SK-N-SH (cell line): ENCODE measurements at regions not wholly inside any gene's neighbourhood (a gene's known extent, or its start where the extent isn't known, plus 50 kb on each side); places are given as distances from the start of the nearest gene placed in this dataset.

Experiments
- CTCF ChIA-PET: fragments of 300-600, 350-600 bp; formaldehyde crosslinking; extraction: SDS; loops from one replicate; lab custom pipeline; 2021; lab: Yijun Ruan, JAX
- POLR2A ChIA-PET: fragments of 350-600 bp; sonication (Branson Sonifier 250); formaldehyde crosslinking; extraction: SDS; loops from one replicate; lab custom pipeline; 2020; ENCODE audit warnings: antibody characterized with exemption, inconsistent platforms; lab: Yijun Ruan, JAX
- DNase-seq: peaks from one replicate; pipeline ENCODE4 v3.0.0; 2012
- H2AFZ ChIP-seq: fragments of 200-600 bp; sonication (generic); 2 replicates; pipeline ENCODE4 v1.8.1; 2016; ENCODE audit warnings: antibody characterized with exemption, mild to moderate bottlenecking, low read depth
- H3F3A ChIP-seq: fragments of 200-600 bp; sonication (generic); replicated peaks from 2 replicates; pipeline ENCODE3; 2016; ENCODE audit warnings: antibody characterized with exemption, mild to moderate bottlenecking; ENCODE audit not compliant: insufficient read depth
- H3K27ac ChIP-seq, 2 experiments: fragments of 200-500 bp in 1 of 2; fragments of 200-600 bp in 1 of 2; sonication (Bioruptor generic) in 1 of 2; sonication (generic), shearing (Covaris generic) in 1 of 2; 2 replicates each; pipeline versions ENCODE4 v1.5.1 to v1.6.1; 2014 to 2016; ENCODE audit warnings: low read depth in 2 of 2, inconsistent platforms in 1 of 2, low read length in 1 of 2, mild to moderate bottlenecking in 1 of 2, mixed read lengths in 1 of 2
- H3K27me3 ChIP-seq: fragments of 200-600 bp; sonication (generic), shearing (Covaris generic); 2 replicates; pipeline ENCODE4 v1.6.1; 2016; ENCODE audit warnings: mixed run types; ENCODE audit not compliant: insufficient read depth
- H3K36me3 ChIP-seq, 2 experiments: fragments of 200-500 bp in 1 of 2; fragments of 200-600 bp in 1 of 2; sonication (Bioruptor generic) in 1 of 2; sonication (generic) in 1 of 2; replicated peaks in 1 of 2; 2 replicates each; pipeline versions ENCODE3 to v1.5.1; 2014 to 2016; ENCODE audit warnings: low read length in 1 of 2, mild to moderate bottlenecking in 1 of 2; ENCODE audit not compliant: insufficient read depth in 2 of 2, control insufficient read depth in 1 of 2
- H3K4me1 ChIP-seq, 2 experiments: fragments of 200-500 bp in 1 of 2; fragments of 200-600 bp in 1 of 2; sonication (Bioruptor generic) in 1 of 2; sonication (generic), shearing (Covaris generic) in 1 of 2; 2 replicates each; pipeline versions ENCODE4 v1.5.1 to v1.6.1; 2014 to 2016; ENCODE audit warnings: low read depth in 1 of 2, low read length in 1 of 2, mixed run types in 1 of 2; ENCODE audit not compliant: insufficient read depth in 2 of 2, control insufficient read depth in 1 of 2
- H3K4me2 ChIP-seq: fragments of 200-600 bp; sonication (generic), shearing (Covaris generic); 2 replicates; pipeline ENCODE4 v1.6.1; 2017; ENCODE audit warnings: mixed run types
- H3K4me3 ChIP-seq, 2 experiments: fragments of 200-500 bp in 1 of 2; fragments of 200-600 bp in 1 of 2; sonication (Bioruptor generic) in 1 of 2; sonication (generic), shearing (Covaris generic) in 1 of 2; 2 replicates each; pipeline versions ENCODE4 v1.5.1 to v1.8.1; 2014 to 2016; ENCODE audit warnings: low read depth in 2 of 2, inconsistent platforms in 1 of 2, low read length in 1 of 2, mild to moderate bottlenecking in 1 of 2, mixed read lengths in 1 of 2, moderate library complexity in 1 of 2
- H3K79me2 ChIP-seq: fragments of 200-600 bp; sonication (generic); 2 replicates; pipeline ENCODE4 v1.8.1; 2017; ENCODE audit warnings: mild to moderate bottlenecking; ENCODE audit not compliant: insufficient read depth
- H3K9ac ChIP-seq: fragments of 200-600 bp; sonication (generic); 2 replicates; pipeline ENCODE4 v1.6.1; 2017; ENCODE audit warnings: mixed run types
- H3K9me2 ChIP-seq: fragments of 200-600 bp; sonication (generic); 2 replicates; pipeline ENCODE4 v1.6.1; 2017; ENCODE audit warnings: mixed run types
- H3K9me3 ChIP-seq: fragments of 200-600 bp; sonication (generic); 2 replicates; pipeline ENCODE4 v1.6.1; 2017; ENCODE audit warnings: mixed run types, mild to moderate bottlenecking, moderate library complexity
- H4K20me1 ChIP-seq: fragments of 200-600 bp; sonication (generic); 2 replicates; pipeline ENCODE4 v1.6.1; 2017; ENCODE audit warnings: mild to moderate bottlenecking, mixed run types; ENCODE audit not compliant: insufficient read depth
- EP300 ChIP-seq, 2 experiments: IDR thresholded peaks; 2 replicates each; pipeline versions ENCODE4 v1.4.0 to v1.6.1; 2012; ENCODE audit warnings: borderline replicate concordance in 1 of 2, low read depth in 1 of 2, low read length in 1 of 2
- FOSL2 ChIP-seq: IDR thresholded peaks from 2 replicates; pipeline ENCODE4 v1.4.0; 2012; ENCODE audit warnings: low read depth, mild to moderate bottlenecking, moderate library complexity, borderline replicate concordance
- FOXJ3 ChIP-seq: sonication (generic); formaldehyde crosslinking; IDR thresholded peaks from 2 replicates; pipeline ENCODE4 v1.5.1; 2020; ENCODE audit warnings: mild to moderate bottlenecking, missing genetic modification reagents
- FOXM1 ChIP-seq: IDR thresholded peaks from 2 replicates; pipeline ENCODE4 v1.4.0; 2012; ENCODE audit warnings: low read depth, mild to moderate bottlenecking
- PBX3 ChIP-seq: IDR thresholded peaks from 2 replicates; pipeline ENCODE4; 2012
- RAD21 ChIP-seq: IDR thresholded peaks from 2 replicates; pipeline ENCODE4 v1.6.1; 2012; ENCODE audit warnings: mild to moderate bottlenecking, low read length
- RCOR1 ChIP-seq: fragments of 150-350 bp; IDR thresholded peaks from 2 replicates; pipeline ENCODE4 v1.6.1; 2017; ENCODE audit warnings: antibody characterized with exemption, low read length
- RFX5 ChIP-seq: IDR thresholded peaks from 2 replicates; pipeline ENCODE4 v1.6.1; 2012; ENCODE audit warnings: mild to moderate bottlenecking, improper control_type of control experiment, low read length
- RXRA ChIP-seq: IDR thresholded peaks from 2 replicates; pipeline ENCODE4 v1.4.0; 2012; ENCODE audit warnings: low read depth, mild to moderate bottlenecking, borderline replicate concordance
- SIN3A ChIP-seq: IDR thresholded peaks from 2 replicates; pipeline ENCODE4 v1.6.1; 2012; ENCODE audit warnings: low read depth, mild to moderate bottlenecking, low read length, moderate library complexity, borderline replicate concordance
- USF1 ChIP-seq: IDR thresholded peaks from 2 replicates; pipeline ENCODE4 v1.4.0; 2012; ENCODE audit warnings: low read depth, borderline replicate concordance
- WGBS: methylation state at CpG from one replicate; pipeline ENCODE4 v1.1.6; 2017; ENCODE audit warnings: low lambda C conversion rate; 5-methylcytosine and 5-hydroxymethylcytosine counted together
- TF ChIP-seq, protein P1 (sequence below): IDR thresholded peaks from 2 replicates; pipeline ENCODE4 v1.4.0; 2012; ENCODE audit warnings: low read depth
- TF ChIP-seq, protein P2 (sequence below): IDR thresholded peaks from 2 replicates; pipeline ENCODE4 v1.4.0; 2012; ENCODE audit warnings: low read depth, borderline replicate concordance

DNA sequence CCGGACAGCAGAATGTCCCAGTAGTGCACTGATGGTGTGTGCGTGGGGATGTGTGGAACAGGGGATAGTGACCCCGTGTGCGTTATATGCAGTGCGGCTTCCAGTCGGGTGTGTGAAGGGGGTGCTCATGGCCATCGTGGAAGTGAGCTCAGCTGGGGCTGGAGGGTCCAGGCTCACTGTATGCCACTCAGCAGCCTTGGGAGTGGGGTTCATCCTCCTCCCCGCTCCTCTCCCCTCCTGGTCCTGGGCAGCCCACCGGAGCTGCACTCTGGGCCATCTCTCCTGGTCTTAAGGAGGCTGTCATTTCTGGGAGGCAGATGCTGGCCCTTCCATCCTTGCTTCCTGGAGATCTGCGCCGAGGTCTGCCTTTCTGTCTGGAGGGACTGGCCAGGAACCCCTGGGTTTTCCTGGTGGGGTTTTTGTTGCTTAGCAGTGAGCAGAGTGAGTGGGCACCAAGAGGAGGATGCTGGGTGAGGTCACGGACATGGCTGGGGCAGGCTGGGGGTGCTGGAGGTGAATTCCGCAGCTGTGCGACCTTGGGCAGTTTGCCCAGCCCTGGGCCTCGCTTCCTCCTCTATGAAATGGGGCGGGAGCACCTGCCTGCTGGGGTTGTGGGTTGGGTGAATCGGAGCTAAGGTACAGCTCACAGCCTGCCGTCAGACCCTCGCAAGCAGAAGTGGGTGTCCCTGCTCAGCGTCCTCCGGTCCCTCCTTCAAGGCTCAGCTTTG lies 164.1 kb downstream of the SEC14L1 start:
- peak overlapping the region; percentile 62 to 65; a peak in 3 of 4 replicates for H3K27ac ChIP-seq
- TF ChIP-seq, protein P1, sequence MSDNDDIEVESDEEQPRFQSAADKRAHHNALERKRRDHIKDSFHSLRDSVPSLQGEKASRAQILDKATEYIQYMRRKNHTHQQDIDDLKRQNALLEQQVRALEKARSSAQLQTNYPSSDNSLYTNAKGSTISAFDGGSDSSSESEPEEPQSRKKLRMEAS: no peak
- no peak for TF ChIP-seq FOXJ3 (CRISPR knock-in tag)
- TF ChIP-seq SIN3A: no peak
- TF ChIP-seq RCOR1: no peak
- no peak for TF ChIP-seq PBX3
- no peak for TF ChIP-seq EP300 (IDR thresholded peaks at IDR 0.05; ENCODE audit: borderline replicate concordance in 1 of 2, low read depth in 1 of 2, low read length in 1 of 2)
- no peak for TF ChIP-seq FOXM1
- no peak for TF ChIP-seq RXRA
- TF ChIP-seq RFX5: no peak
- no peak for TF ChIP-seq USF1
- no peak for TF ChIP-seq RAD21
- TF ChIP-seq FOSL2: no peak
- TF ChIP-seq, protein P2, sequence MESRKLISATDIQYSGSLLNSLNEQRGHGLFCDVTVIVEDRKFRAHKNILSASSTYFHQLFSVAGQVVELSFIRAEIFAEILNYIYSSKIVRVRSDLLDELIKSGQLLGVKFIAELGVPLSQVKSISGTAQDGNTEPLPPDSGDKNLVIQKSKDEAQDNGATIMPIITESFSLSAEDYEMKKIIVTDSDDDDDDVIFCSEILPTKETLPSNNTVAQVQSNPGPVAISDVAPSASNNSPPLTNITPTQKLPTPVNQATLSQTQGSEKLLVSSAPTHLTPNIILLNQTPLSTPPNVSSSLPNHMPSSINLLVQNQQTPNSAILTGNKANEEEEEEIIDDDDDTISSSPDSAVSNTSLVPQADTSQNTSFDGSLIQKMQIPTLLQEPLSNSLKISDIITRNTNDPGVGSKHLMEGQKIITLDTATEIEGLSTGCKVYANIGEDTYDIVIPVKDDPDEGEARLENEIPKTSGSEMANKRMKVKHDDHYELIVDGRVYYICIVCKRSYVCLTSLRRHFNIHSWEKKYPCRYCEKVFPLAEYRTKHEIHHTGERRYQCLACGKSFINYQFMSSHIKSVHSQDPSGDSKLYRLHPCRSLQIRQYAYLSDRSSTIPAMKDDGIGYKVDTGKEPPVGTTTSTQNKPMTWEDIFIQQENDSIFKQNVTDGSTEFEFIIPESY: no peak
- H3K9me2 ChIP-seq: no peaks in the 10 kb centered on the region
- 86% methylated on average over 20 of the region's 21 CpGs for WGBS
- no peak overlapping the region for H2AFZ ChIP-seq
- 0 out of 2 replicates have a peak, but pooled peaks cover 6% of the 10 kb centered on the region for H3K79me2 ChIP-seq
- H3K4me1 ChIP-seq: peaks cover 49 to 64% of the 10 kb centered on the region in 2 experiments
- peaks cover 39% of the 10 kb centered on the region for H3F3A ChIP-seq
- H3K4me2 ChIP-seq: peak overlapping the region; percentile 41
- no peak for DNase-seq
- H4K20me1 ChIP-seq: no peaks in the 10 kb centered on the region
- no peak overlapping the region for H3K4me3 ChIP-seq
- no peaks in the 10 kb centered on the region for H3K27me3 ChIP-seq
- ChIA-PET CTCF (interaction anchor here (1.0 to 1.9 kb wide), 2 partner anchors 27 to 96 kb away, joined by 3 to 7 read pairs; no protein-coding TSS in a partner anchor), POLR2A (interaction anchor here (1.1 kb wide), 1 partner anchor 18 kb away, joined by 3 read pairs; no protein-coding TSS in a partner anchor)
- H3K9ac ChIP-seq: peak overlapping the region; percentile 3; the same call in 1 of the 2 replicates
- H3K36me3 ChIP-seq: peaks cover 0 to 4% of the 10 kb centered on the region in 2 experiments
- H3K9me3 ChIP-seq: no peaks in the 10 kb centered on the region
